GM21786 (cell line): ENCODE measurements at regions not wholly inside any gene's neighbourhood (a gene's known extent, or its start where the extent isn't known, plus 50 kb on each side); places are given as distances from the start of the nearest gene placed in this dataset.
"Not testable (repeated sequence)": the region's sequence is repeated elsewhere in the genome, so short reads cannot be mapped to it uniquely, and the experiment has no call there.

Source experiments
- ATAC-seq: cut with Tn5 transposase; IDR thresholded peaks from one replicate; pipeline ENCODE4 v1.9.1; 2021; ENCODE audit not compliant: unreplicated experiment

GRCh38 chr1:196091397-196092135 lies 516.7 kb downstream of the KCNT2 start:
- no peak for ATAC-seq

GRCh38 chr1:196090226-196090625 lies 518.0 kb downstream of the KCNT2 start:
- no peak for ATAC-seq

GRCh38 chr1:196088541-196088940 lies 519.7 kb downstream of the KCNT2 start:
- no peak for ATAC-seq

DNA sequence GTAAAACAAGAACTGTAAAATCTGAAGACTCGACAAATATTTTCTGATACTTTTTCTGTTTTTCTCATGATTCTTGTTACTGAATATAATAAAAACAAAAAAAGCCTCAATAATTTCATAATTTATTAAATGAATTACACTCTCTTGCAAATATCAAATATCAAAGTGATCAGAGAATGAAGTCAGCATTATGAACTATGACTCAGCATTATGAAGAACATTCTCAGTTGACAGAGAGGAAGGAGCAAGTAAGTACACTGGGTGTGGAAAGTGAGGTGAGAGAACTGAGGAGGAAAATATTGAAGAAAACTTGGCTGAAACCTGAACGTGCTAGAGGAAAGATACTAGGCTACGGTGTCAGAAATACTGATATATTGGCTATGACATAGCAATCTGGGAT lies 529.5 kb downstream of the KCNT2 start:
- ATAC-seq = no peak

- no peak for ATAC-seq
Measured at GRCh38 chr1:196075621-196076020, 532.6 kb downstream of the KCNT2 start.

DNA sequence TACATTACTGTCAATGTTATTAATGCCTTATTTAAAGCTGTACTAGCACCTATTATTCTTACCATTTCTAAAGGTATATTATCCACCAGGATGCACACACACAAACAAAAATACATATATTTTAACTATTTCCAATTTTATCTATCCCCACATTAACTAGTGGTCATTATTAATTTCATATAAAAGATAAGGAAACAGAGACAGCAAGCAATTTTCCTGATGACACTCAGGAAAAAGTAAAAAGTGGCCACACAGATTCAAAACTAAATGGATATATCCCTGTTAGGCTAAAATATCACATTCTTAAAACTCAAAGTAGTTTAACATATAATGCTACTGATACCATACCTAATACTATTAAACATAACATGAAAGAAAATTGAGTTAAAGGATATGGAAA lies 534.1 kb downstream of the KCNT2 start:
- no peak for ATAC-seq

GRCh38 chr1:196071447-196071846 lies 536.8 kb downstream of the KCNT2 start:
- ATAC-seq = no peak

DNA sequence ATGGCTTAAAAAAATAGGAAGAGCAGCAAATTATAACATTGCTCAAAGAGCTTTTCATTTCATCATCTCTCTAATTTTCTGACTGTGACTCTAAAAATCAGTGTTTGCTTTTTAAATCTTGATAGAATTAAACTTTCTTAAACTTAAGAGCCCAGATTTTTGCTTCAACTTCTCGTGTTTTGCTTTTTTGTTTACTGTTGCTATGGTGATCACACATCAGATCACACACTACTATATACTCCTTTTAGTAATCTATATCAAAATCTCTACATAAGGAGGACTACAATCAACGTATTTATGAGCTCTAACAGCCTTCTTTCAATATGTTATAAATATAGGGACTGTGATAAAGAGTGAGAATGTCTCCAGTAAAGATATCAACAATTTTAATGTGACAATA lies 537.3 kb downstream of the KCNT2 start:
- ATAC-seq = no peak

DNA sequence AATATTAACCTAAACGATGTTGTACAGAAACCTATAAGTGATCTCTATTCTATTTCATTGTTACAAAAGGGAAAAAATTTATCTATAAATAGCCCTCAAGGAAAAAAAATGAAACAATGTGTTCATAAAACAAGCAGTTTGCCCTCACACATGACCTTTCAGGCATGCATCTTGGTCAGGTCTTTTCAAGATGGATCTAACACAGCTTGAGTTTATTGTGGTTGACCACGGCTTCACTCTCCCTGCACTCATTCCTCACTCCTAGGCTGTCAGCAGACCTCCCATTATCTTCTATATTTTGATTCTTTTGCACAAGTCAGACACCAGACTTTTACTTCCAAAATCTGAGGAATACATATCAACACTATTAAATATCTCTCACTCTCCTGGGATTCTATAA lies 544.3 kb downstream of the KCNT2 start:
- ATAC-seq = no peak

DNA sequence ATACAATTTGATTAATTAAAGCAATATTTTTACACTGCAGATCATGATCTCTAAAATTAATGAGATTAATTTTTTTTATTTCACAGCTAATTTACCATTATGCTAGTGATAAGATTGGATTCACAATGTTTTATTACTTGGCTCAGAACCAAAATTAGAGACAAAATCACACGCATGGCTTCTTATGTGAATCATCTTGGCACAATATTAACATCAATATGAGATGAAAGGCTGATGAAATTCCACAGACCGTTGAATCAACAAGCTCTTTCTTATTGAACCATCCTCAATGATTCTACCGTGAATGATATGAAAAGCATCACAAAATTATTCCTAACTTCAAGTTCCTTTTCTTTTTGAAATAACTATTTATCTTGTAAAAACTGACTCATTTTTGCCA lies 544.9 kb downstream of the KCNT2 start:
- no peak for ATAC-seq

DNA sequence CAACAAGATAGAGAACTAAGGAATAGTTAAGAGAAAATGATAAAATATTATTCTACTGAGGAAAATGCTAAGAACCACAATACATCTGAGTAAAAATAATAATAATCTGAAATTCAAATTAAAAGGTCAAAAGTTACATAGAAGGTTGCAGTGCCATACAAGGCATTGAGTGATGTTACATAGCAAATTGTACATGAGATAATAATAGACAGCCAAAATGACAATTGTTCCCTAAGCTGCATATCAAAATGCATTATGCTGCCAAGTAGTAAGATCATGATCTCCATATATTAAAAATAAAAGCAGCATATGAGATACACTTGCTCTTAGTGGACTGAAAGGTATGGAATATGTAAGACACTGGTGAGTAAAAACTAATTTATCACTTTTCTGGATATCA lies 547.7 kb downstream of the KCNT2 start:
- no peak for ATAC-seq

DNA sequence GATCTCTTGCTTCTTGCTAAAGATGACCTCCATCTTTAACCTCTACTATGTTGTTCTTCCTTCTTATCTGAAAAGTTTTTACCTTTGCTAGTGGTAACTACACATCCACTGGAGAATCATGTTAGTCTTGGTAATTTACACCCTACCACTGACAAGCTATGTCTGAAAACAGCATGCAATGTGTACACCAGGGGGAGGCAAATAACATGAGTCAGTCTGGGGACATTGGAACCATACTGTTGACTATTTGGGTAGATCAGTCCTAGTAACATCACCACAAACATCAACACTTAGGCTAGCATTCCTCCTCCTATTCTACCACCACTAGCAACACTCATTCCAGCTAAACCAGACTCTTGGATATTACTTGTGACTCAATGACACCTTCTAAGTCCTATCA lies 549.0 kb downstream of the KCNT2 start:
- no peak for ATAC-seq

GRCh38 chr1:196056966-196057365 lies 551.3 kb downstream of the KCNT2 start:
- no peak for ATAC-seq

DNA sequence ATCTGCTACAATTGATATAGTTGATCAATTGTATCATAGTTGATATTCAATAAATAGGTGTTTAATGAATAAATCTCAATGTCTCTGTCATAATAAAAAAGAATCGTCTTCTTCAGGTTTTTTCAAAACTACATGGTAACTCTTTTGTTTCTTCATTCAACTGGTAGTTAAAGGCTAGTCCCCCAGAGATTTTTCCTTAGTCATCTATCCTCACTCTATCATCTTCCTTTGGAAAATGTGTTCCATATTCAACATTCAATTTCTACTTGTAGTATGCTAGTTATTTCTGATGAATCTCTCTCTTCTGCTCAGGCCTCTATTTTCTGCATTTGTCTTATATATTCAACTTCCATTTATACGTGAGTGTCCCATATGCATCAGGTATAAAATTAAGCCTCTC lies 558.8 kb downstream of the KCNT2 start:
- ATAC-seq = no peak

GRCh38 chr1:196043268-196043667 lies 565.0 kb downstream of the KCNT2 start:
- no peak for ATAC-seq

- no peak for ATAC-seq
Measured at GRCh38 chr1:196034080-196034706, 574.0 kb downstream of the KCNT2 start.

GRCh38 chr1:196031387-196031786 lies 576.9 kb downstream of the KCNT2 start:
- not testable (repeated sequence) for ATAC-seq

- no peak for ATAC-seq
Measured at GRCh38 chr1:196030455-196030854, 577.8 kb downstream of the KCNT2 start.

- ATAC-seq = no peak
Measured at GRCh38 chr1:196029410-196029809, 578.8 kb downstream of the KCNT2 start.

DNA sequence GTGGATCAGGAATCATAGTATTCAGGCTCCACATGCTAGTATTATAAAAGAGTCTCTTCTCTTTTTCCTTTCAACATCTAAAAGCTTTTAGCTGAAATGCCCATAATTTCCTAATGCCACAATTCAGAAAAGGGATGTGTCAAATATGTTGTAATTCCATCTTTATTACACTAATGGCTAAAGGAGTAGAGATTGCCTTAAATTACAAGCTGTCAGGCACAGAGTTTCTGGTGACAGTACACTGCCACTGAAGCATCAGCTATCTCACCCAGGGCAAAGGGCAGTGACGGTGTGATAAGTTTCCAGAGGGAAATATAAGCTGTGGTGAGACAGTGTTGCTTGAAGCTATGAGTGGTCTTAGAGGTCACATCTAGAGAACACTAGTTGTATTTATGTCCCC lies 581.1 kb downstream of the KCNT2 start:
- no peak for ATAC-seq

DNA sequence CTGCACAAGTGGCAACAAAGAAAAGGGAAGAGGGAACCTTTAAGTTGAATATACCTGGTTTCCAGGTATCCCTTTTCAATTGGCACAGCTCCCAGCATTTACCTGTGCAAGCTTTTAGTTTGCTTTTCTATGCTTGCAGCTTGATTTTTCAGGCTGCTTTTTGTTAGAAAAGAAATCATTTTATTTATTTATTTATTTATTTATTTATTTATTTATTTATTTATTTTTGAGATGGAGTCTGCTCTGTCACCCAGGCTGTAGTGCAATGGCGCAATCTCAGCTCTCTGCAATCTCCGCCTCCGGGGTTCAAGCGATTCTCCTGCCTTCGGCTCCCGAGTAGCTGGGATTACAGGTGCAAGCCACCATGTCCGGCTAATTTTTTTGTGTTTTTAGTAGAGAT lies 587.1 kb downstream of the KCNT2 start:
- ATAC-seq = not testable (repeated sequence)

DNA sequence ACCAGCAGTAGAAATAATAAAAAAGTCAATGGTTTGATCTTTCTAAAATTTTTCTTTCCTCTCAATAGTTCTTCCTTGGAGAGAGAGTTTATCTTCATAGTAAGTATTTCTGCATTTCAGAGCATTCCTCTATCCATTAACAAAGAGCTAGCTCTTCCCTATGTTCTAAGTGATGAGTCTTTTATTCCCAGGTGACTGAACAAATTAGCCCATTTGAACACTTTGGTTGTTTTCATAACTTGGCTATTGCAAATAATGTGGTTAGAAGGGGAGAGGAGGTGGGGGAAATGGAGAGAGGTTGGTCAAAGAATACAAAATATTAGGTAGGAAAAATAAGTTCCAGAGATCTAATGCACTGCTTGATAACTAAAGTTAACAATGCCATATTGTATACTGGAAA lies 598.9 kb downstream of the KCNT2 start:
- ATAC-seq = no peak

DNA sequence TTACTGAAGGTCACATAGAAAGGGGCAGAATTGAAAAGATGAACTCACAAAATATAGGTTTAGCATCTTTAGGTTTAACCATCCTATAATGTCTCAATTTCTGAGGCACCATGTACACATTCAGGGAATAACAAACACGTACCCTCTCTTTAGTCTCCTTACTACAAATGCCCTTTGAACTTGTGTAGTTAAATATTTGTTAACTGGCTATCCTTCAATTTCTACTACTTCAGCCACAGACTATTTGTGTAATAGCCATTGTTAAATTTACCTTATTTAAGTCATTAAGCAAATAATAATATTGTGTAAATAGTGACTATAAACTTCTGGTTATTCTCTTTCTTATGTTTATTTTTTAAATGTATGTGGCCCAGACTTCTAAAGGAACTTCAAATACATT lies 600.5 kb downstream of the KCNT2 start:
- ATAC-seq = no peak
